ENCODE measurements at regions not wholly inside any gene's neighbourhood (a gene's known extent, or its start where the extent isn't known, plus 50 kb on each side); places are given as distances from the start of the nearest gene placed in this dataset.

DNA sequence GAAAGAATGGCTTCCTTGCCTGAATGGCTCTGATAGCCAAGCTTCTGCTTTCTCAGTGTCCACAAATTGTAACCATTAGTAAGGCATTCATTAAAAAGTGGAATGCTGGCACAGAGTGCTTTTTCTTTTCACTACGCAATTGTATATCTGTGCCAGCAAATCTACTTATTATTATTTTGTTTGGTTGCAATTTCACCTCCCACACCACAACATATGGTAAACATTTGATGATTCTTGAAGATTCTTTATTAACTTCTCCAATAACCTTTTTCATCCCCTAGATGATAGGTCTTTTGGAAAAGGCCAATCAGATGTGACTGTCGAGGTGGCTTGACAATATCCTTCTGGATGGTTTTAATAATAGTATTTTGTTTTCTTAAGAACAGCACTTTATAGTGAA lies 234.1 kb downstream of the TMEM38B start:
- no peaks in the 10 kb centered on the region for H3K36me3 ChIP-seq
- TF ChIP-seq, protein P1, sequence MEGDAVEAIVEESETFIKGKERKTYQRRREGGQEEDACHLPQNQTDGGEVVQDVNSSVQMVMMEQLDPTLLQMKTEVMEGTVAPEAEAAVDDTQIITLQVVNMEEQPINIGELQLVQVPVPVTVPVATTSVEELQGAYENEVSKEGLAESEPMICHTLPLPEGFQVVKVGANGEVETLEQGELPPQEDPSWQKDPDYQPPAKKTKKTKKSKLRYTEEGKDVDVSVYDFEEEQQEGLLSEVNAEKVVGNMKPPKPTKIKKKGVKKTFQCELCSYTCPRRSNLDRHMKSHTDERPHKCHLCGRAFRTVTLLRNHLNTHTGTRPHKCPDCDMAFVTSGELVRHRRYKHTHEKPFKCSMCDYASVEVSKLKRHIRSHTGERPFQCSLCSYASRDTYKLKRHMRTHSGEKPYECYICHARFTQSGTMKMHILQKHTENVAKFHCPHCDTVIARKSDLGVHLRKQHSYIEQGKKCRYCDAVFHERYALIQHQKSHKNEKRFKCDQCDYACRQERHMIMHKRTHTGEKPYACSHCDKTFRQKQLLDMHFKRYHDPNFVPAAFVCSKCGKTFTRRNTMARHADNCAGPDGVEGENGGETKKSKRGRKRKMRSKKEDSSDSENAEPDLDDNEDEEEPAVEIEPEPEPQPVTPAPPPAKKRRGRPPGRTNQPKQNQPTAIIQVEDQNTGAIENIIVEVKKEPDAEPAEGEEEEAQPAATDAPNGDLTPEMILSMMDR (IDR thresholded peaks at IDR 0.05): no peak
- TF ChIP-seq POLR2AphosphoS5 (IDR thresholded peaks at IDR 0.05): no peak
- TF ChIP-seq POLR2A (IDR thresholded peaks at IDR 0.05): no peak
- no peak for TF ChIP-seq EP300 (IDR thresholded peaks at IDR 0.05; ENCODE audit: low read depth)
- in situ Hi-C loops (cut with MboI; ENCODE audit: low pct_ligation_motif_present in 1 of 4, low pct_unique_long_range_greater_than_20kb in 1 of 4, low sequenced_read_pairs in 3 of 4): no loop called here
- 74 to 94% methylated on average over 2 of the region's 2 CpGs for WGBS, 2 donors (ENCODE audit: low coverage in 1 of 2)
- no peaks in the 10 kb centered on the region for H3K9me3 ChIP-seq
- no peak overlapping the region for H3K27ac ChIP-seq
- no peaks in the 10 kb centered on the region for H3K4me1 ChIP-seq
- no peak for DNase-seq
- intact Hi-C loops (cut with DNase I; ENCODE audit: low total_unique reads): no loop called here
- H3K27me3 ChIP-seq: no peaks in the 10 kb centered on the region
- H3K4me3 ChIP-seq: no peak overlapping the region

DNA sequence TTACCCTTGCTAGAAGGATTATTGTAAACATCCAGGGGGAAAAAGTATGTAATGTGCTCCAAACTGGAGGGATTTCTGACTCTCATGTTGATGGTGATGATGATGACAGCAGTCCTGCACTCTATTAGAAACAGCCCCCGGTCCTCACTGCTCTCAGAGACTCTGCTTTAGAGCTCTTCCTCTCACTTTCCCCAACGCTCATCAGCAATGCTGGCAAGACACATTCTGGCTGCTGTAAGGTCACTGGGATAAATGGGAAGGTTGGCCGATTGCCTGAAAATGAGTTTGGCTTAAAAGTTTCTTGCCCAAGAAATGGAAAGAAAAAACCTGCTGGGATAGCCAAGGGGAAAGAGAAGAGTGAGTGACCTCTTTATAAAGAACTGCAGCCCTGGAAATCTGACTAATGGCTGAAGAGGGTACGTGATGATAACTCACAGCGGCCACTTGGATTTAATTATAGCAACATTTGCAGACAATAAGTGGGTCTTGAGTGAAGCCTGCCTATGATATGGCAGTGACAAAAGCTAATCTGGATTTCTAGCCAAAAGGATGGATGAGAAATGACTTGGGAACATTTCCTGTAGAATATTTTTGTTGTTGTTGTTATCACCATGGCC lies 235.8 kb downstream of the TMEM38B start:
- no peaks in the 10 kb centered on the region for H3K36me3 ChIP-seq

DNA sequence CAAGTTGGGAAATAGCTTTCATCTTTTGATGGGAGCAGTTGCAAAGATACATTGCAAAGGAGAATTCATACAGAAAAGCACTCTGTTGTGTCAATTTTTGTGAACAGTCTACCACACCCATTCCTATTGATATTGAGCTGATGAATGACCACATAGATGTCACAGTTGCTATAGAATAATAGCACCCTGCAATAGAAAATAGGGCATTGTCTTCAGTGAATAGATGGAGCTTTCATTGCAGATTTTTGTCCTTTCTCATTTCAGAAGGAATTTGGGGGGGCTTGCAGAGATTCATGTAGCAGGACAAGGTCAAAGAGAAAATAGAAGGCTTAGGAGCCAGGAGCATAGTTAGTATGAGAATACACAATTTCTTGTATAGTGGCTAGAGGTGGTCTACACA lies 237.9 kb downstream of the TMEM38B start:
- Histone ChIP-seq H3K36me3 (no peaks in the 10 kb centered on the region), H3K27me3 (no peaks in the 10 kb centered on the region), H3K9me3 (no peaks in the 10 kb centered on the region), H3K27ac (no peak overlapping the region), H3K4me3 (no peak overlapping the region), H3K4me1 (no peaks in the 10 kb centered on the region)
- intact Hi-C loops (cut with DNase I; ENCODE audit: low total_unique reads) (no loop called here), in situ Hi-C loops (cut with MboI; ENCODE audit: low pct_ligation_motif_present in 1 of 4, low pct_unique_long_range_greater_than_20kb in 1 of 4, low sequenced_read_pairs in 3 of 4) (no loop called here)
- no peak for DNase-seq
- TF ChIP-seq POLR2A (IDR thresholded peaks at IDR 0.05) (no peak), EP300 (IDR thresholded peaks at IDR 0.05; ENCODE audit: low read depth) (no peak), POLR2AphosphoS5 (IDR thresholded peaks at IDR 0.05) (no peak)
- TF ChIP-seq, protein P1 (IDR thresholded peaks at IDR 0.05): no peak

More for the DNA sequence above, 235.8 kb downstream of the TMEM38B start:
- TF ChIP-seq POLR2AphosphoS5 (IDR thresholded peaks at IDR 0.05) (no peak), POLR2A (IDR thresholded peaks at IDR 0.05) (no peak), EP300 (IDR thresholded peaks at IDR 0.05; ENCODE audit: low read depth) (no peak)
- TF ChIP-seq, protein P1 (IDR thresholded peaks at IDR 0.05): no peak
- Histone ChIP-seq H3K4me3 (no peak overlapping the region), H3K4me1 (no peaks in the 10 kb centered on the region), H3K9me3 (no peaks in the 10 kb centered on the region), H3K27me3 (no peaks in the 10 kb centered on the region), H3K27ac (no peak overlapping the region)
- in situ Hi-C loops (cut with MboI; ENCODE audit: low pct_ligation_motif_present in 1 of 4, low pct_unique_long_range_greater_than_20kb in 1 of 4, low sequenced_read_pairs in 3 of 4): no loop called here
- intact Hi-C loops (cut with DNase I; ENCODE audit: low total_unique reads): no loop called here
- DNase-seq: no peak
- 64 to 76% methylated on average over 4 to 5 of the region's 5 CpGs for WGBS, 2 donors (ENCODE audit: low coverage in 1 of 2)

- Histone ChIP-seq H3K27me3 (no peaks in the 10 kb centered on the region), H3K4me3 (no peak overlapping the region), H3K36me3 (no peaks in the 10 kb centered on the region), H3K4me1 (no peaks in the 10 kb centered on the region), H3K9me3 (no peaks in the 10 kb centered on the region), H3K27ac (no peak overlapping the region)
- DNase-seq: no peak
- in situ Hi-C loops (cut with MboI; ENCODE audit: low pct_ligation_motif_present in 1 of 4, low pct_unique_long_range_greater_than_20kb in 1 of 4, low sequenced_read_pairs in 3 of 4) (no loop called here), intact Hi-C loops (cut with DNase I; ENCODE audit: low total_unique reads) (no loop called here)
- no peak for TF ChIP-seq POLR2A (IDR thresholded peaks at IDR 0.05)
- TF ChIP-seq, protein P1 (IDR thresholded peaks at IDR 0.05): no peak
- WGBS, 2 donors (ENCODE audit: low coverage in 1 of 2): 63% methylated on average over 2 of the region's 2 CpGs; no CpG with 5 or more reads in 1 of the 2 donors
These were observed 256.1 kb downstream of the TMEM38B start for GRCh38 chr9:105950448-105950847.
